ENCODE measurements at regions not wholly inside any gene's neighbourhood (a gene's known extent, or its start where the extent isn't known, plus 50 kb on each side); places are given as distances from the start of the nearest gene placed in this dataset.

GRCh38 chr7:26485367-26485934 lies 193.8 kb downstream of the SNX10 start:
- no peak for TF ChIP-seq POLR2A (IDR thresholded peaks at IDR 0.05)
- no peak for TF ChIP-seq CTCF (IDR thresholded peaks at IDR 0.05)

All from stomach (tissue), 4 donors.